WTC11 (cell line): ENCODE measurements at regions not wholly inside any gene's neighbourhood (a gene's known extent, or its start where the extent isn't known, plus 50 kb on each side); places are given as distances from the start of the nearest gene placed in this dataset.

ENCODE experiments used
- ATAC-seq: fragments of 200-7000 bp; cut with Tn5 transposase; 2 replicates; pipeline ENCODE4 v1.10.0; 2021; ENCODE audit warnings: mild to moderate bottlenecking, moderate library complexity
- CTCF ChIA-PET: fragments of 300-600 bp; sonication (Branson Sonifier 250); formaldehyde crosslinking; loops from one replicate; lab custom pipeline; 2021; ENCODE audit warnings: antibody characterized with exemption; lab: Charles Lee
- POLR2A ChIA-PET: fragments of 350-600 bp; sonication (Branson Sonifier 250); formaldehyde crosslinking; loops from one replicate; lab custom pipeline; 2021; ENCODE audit warnings: antibody characterized with exemption; lab: Charles Lee
- DNase-seq: peaks from one replicate; pipeline ENCODE4 v3.0.0; 2021; ENCODE audit warnings: low spot score
- H3K27ac Mint-ChIP-seq: 2 replicates; pipeline ENCODE4 v1.8.0; 2021; ENCODE audit warnings: mixed read lengths
- H3K27me3 Mint-ChIP-seq: 2 replicates; pipeline ENCODE4 v1.8.0; 2021; ENCODE audit warnings: low read depth, mild to moderate bottlenecking, moderate library complexity, mixed read lengths
- H3K36me3 Mint-ChIP-seq: 2 replicates; pipeline ENCODE4 v1.8.0; 2021; ENCODE audit warnings: mixed read lengths
- H3K4me1 Mint-ChIP-seq: 2 replicates; pipeline ENCODE4 v1.8.0; 2022; ENCODE audit warnings: mixed read lengths
- H3K4me3 Mint-ChIP-seq: 2 replicates; pipeline ENCODE4 v1.8.0; 2021; ENCODE audit warnings: mild to moderate bottlenecking, moderate library complexity, mixed read lengths
- H3K9me3 Mint-ChIP-seq: 2 replicates; pipeline ENCODE4 v1.8.0; 2021; ENCODE audit warnings: mixed read lengths
- E2F1 ChIP-seq: sonication (generic); formaldehyde crosslinking; IDR thresholded peaks from 2 replicates; pipeline ENCODE4 v1.8.0; 2022; ENCODE audit warnings: mild to moderate bottlenecking, missing genetic modification reagents
- ESRRA ChIP-seq: sonication (generic); formaldehyde crosslinking; IDR thresholded peaks from 2 replicates; pipeline ENCODE4 v1.8.1; 2022; ENCODE audit warnings: mild to moderate bottlenecking, missing genetic modification reagents, borderline replicate concordance
- FOXK1 ChIP-seq: sonication (generic); formaldehyde crosslinking; IDR thresholded peaks from 2 replicates; pipeline ENCODE4 v1.8.0; 2022; ENCODE audit warnings: mild to moderate bottlenecking, moderate library complexity, missing genetic modification reagents
- GABPB1 ChIP-seq: sonication (generic); formaldehyde crosslinking; IDR thresholded peaks from 2 replicates; pipeline ENCODE4 v1.8.1; 2023; ENCODE audit warnings: mild to moderate bottlenecking, missing genetic modification reagents
- GRHL2 ChIP-seq: fragments of 250-450 bp; sonication (Bioruptor Pico); IDR thresholded peaks from 2 replicates; pipeline ENCODE4 v1.8.0; 2022; ENCODE audit warnings: mild to moderate bottlenecking, moderate library complexity; ENCODE audit not compliant: insufficient replicate concordance, severe bottlenecking
- MYBL2 ChIP-seq: sonication (generic); formaldehyde crosslinking; IDR thresholded peaks from 2 replicates; pipeline ENCODE4 v1.8.1; 2023; ENCODE audit warnings: mild to moderate bottlenecking, moderate library complexity, missing genetic modification reagents
- NFE2L1 ChIP-seq: sonication (generic); formaldehyde crosslinking; IDR thresholded peaks from 2 replicates; pipeline ENCODE4 v1.8.1; 2023; ENCODE audit warnings: missing genetic modification reagents
- NR2C2 ChIP-seq: sonication (generic); formaldehyde crosslinking; IDR thresholded peaks from 2 replicates; pipeline ENCODE4 v1.8.0; 2022; ENCODE audit warnings: mild to moderate bottlenecking, missing genetic modification reagents
- SMAD3 ChIP-seq: sonication (generic); formaldehyde crosslinking; IDR thresholded peaks from 2 replicates; pipeline ENCODE4 v1.8.0; 2022; ENCODE audit warnings: missing genetic modification reagents, mild to moderate bottlenecking, borderline replicate concordance
- SOX15 ChIP-seq: fragments of 250-450 bp; sonication (Bioruptor Pico); IDR thresholded peaks from 2 replicates; pipeline ENCODE4 v1.9.0; 2021; ENCODE audit warnings: mild to moderate bottlenecking
- TCF7 ChIP-seq: sonication (generic); formaldehyde crosslinking; IDR thresholded peaks from 2 replicates; pipeline ENCODE4 v1.8.0; 2022; ENCODE audit warnings: mild to moderate bottlenecking, low read depth, missing genetic modification reagents, moderate library complexity
- USF2 ChIP-seq: sonication (generic); formaldehyde crosslinking; IDR thresholded peaks from 2 replicates; pipeline ENCODE4 v1.8.1; 2023; ENCODE audit warnings: mild to moderate bottlenecking, missing genetic modification reagents, moderate library complexity
- ZBTB43 ChIP-seq: sonication (generic); formaldehyde crosslinking; IDR thresholded peaks from 2 replicates; pipeline ENCODE4 v1.8.1; 2023; ENCODE audit warnings: mild to moderate bottlenecking, missing genetic modification reagents
- ZNF396 ChIP-seq: fragments of 250-450 bp; sonication (Bioruptor Pico); IDR thresholded peaks from 2 replicates; pipeline ENCODE4 v1.8.0; 2021; ENCODE audit warnings: mild to moderate bottlenecking, moderate library complexity, borderline replicate concordance
- ZNF416 ChIP-seq: fragments of 250-450 bp; sonication (Bioruptor Pico); IDR thresholded peaks from 2 replicates; pipeline ENCODE4 v1.9.0; 2021; ENCODE audit warnings: mild to moderate bottlenecking, inconsistent platforms
- ZNF423 ChIP-seq: fragments of 250-450 bp; sonication (Bioruptor Pico); IDR thresholded peaks from 2 replicates; pipeline ENCODE4 v2.1.2; 2022; ENCODE audit warnings: mild to moderate bottlenecking, moderate library complexity
- TF ChIP-seq, protein P1 (sequence below): sonication (generic); formaldehyde crosslinking; conservative IDR thresholded peaks from 2 replicates; pipeline ENCODE4 v1.8.1; 2022; ENCODE audit warnings: mild to moderate bottlenecking, missing genetic modification reagents
- TF ChIP-seq, protein P2 (sequence below): sonication (generic); formaldehyde crosslinking; IDR thresholded peaks from 2 replicates; pipeline ENCODE4 v1.8.1; 2022; ENCODE audit warnings: low read depth, missing genetic modification reagents, borderline replicate concordance
- TF ChIP-seq, protein P3 (sequence below): sonication (generic); formaldehyde crosslinking; IDR thresholded peaks from 2 replicates; pipeline ENCODE4 v1.8.0; 2023; ENCODE audit warnings: mild to moderate bottlenecking, missing genetic modification reagents
- TF ChIP-seq, protein P4 (sequence below): sonication (generic); formaldehyde crosslinking; IDR thresholded peaks from 2 replicates; pipeline ENCODE4 v1.8.0; 2023; ENCODE audit warnings: missing genetic modification reagents, mild to moderate bottlenecking, borderline replicate concordance

- H3K9me3 Mint-ChIP-seq: peaks cover 66% of the 10 kb centered on the region
- DNase-seq (no peak), ATAC-seq (no peak)
- POLR2A ChIA-PET: no interaction called here
- peaks cover 5% of the 10 kb centered on the region for H3K27me3 Mint-ChIP-seq
- H3K27ac Mint-ChIP-seq: no peak overlapping the region
- H3K4me1 Mint-ChIP-seq: no peaks in the 10 kb centered on the region
- no peak overlapping the region for H3K4me3 Mint-ChIP-seq
- TF ChIP-seq FOXK1 (CRISPR knock-in tag) (no peak), E2F1 (CRISPR knock-in tag) (no peak), SOX15 (CRISPR knock-in tag) (no peak), ZNF416 (CRISPR knock-in tag) (no peak)
- TF ChIP-seq, protein P1, sequence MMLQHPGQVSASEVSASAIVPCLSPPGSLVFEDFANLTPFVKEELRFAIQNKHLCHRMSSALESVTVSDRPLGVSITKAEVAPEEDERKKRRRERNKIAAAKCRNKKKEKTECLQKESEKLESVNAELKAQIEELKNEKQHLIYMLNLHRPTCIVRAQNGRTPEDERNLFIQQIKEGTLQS: no peak
- TF ChIP-seq, protein P2, sequence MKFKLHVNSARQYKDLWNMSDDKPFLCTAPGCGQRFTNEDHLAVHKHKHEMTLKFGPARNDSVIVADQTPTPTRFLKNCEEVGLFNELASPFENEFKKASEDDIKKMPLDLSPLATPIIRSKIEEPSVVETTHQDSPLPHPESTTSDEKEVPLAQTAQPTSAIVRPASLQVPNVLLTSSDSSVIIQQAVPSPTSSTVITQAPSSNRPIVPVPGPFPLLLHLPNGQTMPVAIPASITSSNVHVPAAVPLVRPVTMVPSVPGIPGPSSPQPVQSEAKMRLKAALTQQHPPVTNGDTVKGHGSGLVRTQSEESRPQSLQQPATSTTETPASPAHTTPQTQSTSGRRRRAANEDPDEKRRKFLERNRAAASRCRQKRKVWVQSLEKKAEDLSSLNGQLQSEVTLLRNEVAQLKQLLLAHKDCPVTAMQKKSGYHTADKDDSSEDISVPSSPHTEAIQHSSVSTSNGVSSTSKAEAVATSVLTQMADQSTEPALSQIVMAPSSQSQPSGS (CRISPR knock-in tag): no peak
- CTCF ChIA-PET: no interaction called here
- peaks cover 54% of the 10 kb centered on the region for H3K36me3 Mint-ChIP-seq
Measured at GRCh38 chr10:16258291-16259040, 178.3 kb upstream of the PTER start.

DNA sequence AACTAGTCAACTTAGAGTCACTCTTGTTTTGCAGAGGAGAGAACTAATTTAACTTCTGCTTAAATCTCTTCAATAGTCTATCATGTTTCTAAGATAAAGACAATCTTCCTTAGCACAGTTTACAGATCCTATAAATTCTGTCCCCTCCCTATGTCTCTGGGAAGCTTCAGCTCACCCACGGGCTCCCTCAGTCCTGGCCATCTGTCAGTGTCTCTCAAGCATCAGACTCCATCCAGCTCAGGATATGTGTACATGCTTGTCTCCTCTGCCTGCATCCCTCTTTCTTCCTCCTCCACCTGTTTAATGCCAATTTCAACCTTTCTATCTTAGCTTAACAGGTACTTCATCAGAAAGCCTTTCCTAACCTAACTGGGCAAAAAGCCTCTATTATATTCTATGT is 177.1 kb upstream of the PTER start:
- no peak overlapping the region for H3K4me3 Mint-ChIP-seq
- peaks cover 59% of the 10 kb centered on the region for H3K9me3 Mint-ChIP-seq
- TF ChIP-seq ZBTB43 (CRISPR knock-in tag) (no peak), SMAD3 (no peak), SOX15 (CRISPR knock-in tag) (no peak), ZNF423 (CRISPR knock-in tag) (no peak), ESRRA (no peak), NFE2L1 (CRISPR knock-in tag) (no peak), MYBL2 (CRISPR knock-in tag) (no peak), GRHL2 (CRISPR knock-in tag) (no peak), ZNF396 (CRISPR knock-in tag) (no peak), TCF7 (CRISPR knock-in tag) (no peak), NR2C2 (no peak), USF2 (CRISPR knock-in tag) (no peak), GABPB1 (no peak)
- TF ChIP-seq, protein P3, sequence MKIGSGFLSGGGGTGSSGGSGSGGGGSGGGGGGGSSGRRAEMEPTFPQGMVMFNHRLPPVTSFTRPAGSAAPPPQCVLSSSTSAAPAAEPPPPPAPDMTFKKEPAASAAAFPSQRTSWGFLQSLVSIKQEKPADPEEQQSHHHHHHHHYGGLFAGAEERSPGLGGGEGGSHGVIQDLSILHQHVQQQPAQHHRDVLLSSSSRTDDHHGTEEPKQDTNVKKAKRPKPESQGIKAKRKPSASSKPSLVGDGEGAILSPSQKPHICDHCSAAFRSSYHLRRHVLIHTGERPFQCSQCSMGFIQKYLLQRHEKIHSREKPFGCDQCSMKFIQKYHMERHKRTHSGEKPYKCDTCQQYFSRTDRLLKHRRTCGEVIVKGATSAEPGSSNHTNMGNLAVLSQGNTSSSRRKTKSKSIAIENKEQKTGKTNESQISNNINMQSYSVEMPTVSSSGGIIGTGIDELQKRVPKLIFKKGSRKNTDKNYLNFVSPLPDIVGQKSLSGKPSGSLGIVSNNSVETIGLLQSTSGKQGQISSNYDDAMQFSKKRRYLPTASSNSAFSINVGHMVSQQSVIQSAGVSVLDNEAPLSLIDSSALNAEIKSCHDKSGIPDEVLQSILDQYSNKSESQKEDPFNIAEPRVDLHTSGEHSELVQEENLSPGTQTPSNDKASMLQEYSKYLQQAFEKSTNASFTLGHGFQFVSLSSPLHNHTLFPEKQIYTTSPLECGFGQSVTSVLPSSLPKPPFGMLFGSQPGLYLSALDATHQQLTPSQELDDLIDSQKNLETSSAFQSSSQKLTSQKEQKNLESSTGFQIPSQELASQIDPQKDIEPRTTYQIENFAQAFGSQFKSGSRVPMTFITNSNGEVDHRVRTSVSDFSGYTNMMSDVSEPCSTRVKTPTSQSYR (CRISPR knock-in tag): no peak
- TF ChIP-seq, protein P4, sequence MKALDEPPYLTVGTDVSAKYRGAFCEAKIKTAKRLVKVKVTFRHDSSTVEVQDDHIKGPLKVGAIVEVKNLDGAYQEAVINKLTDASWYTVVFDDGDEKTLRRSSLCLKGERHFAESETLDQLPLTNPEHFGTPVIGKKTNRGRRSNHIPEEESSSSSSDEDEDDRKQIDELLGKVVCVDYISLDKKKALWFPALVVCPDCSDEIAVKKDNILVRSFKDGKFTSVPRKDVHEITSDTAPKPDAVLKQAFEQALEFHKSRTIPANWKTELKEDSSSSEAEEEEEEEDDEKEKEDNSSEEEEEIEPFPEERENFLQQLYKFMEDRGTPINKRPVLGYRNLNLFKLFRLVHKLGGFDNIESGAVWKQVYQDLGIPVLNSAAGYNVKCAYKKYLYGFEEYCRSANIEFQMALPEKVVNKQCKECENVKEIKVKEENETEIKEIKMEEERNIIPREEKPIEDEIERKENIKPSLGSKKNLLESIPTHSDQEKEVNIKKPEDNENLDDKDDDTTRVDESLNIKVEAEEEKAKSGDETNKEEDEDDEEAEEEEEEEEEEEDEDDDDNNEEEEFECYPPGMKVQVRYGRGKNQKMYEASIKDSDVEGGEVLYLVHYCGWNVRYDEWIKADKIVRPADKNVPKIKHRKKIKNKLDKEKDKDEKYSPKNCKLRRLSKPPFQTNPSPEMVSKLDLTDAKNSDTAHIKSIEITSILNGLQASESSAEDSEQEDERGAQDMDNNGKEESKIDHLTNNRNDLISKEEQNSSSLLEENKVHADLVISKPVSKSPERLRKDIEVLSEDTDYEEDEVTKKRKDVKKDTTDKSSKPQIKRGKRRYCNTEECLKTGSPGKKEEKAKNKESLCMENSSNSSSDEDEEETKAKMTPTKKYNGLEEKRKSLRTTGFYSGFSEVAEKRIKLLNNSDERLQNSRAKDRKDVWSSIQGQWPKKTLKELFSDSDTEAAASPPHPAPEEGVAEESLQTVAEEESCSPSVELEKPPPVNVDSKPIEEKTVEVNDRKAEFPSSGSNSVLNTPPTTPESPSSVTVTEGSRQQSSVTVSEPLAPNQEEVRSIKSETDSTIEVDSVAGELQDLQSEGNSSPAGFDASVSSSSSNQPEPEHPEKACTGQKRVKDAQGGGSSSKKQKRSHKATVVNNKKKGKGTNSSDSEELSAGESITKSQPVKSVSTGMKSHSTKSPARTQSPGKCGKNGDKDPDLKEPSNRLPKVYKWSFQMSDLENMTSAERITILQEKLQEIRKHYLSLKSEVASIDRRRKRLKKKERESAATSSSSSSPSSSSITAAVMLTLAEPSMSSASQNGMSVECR: no peak

More for the DNA sequence above, 177.1 kb upstream of the PTER start:
- peaks cover 5% of the 10 kb centered on the region for H3K27me3 Mint-ChIP-seq
- no peaks in the 10 kb centered on the region for H3K4me1 Mint-ChIP-seq
- POLR2A ChIA-PET: no interaction called here
- H3K36me3 Mint-ChIP-seq: peaks cover 52% of the 10 kb centered on the region
- DNase-seq (no peak), ATAC-seq (no peak)
- CTCF ChIA-PET: no interaction called here
- H3K27ac Mint-ChIP-seq: no peak overlapping the region
